NCI-H524 (cell line): ENCODE measurements at regions not wholly inside any gene's neighbourhood (a gene's known extent, or its start where the extent isn't known, plus 50 kb on each side); places are given as distances from the start of the nearest gene placed in this dataset.

Experiments
- DNase-seq, 2 experiments: peaks; one replicate each; lab custom pipeline; 2025; lab: John Stamatoyannopoulos, UW

- no peak for DNase-seq
These were observed 343.9 kb upstream of the ALCAM start for GRCh38 chr3:105022813-105023212.

- peak; percentile 59 to 71 for DNase-seq
These were observed 336.5 kb upstream of the ALCAM start for GRCh38 chr3:105030211-105030610.

- DNase-seq = no peak
These were observed 334.2 kb upstream of the ALCAM start for GRCh38 chr3:105032541-105032940.

GRCh38 chr3:105033081-105033480 is 333.6 kb upstream of the ALCAM start:
- no peak for DNase-seq

DNA sequence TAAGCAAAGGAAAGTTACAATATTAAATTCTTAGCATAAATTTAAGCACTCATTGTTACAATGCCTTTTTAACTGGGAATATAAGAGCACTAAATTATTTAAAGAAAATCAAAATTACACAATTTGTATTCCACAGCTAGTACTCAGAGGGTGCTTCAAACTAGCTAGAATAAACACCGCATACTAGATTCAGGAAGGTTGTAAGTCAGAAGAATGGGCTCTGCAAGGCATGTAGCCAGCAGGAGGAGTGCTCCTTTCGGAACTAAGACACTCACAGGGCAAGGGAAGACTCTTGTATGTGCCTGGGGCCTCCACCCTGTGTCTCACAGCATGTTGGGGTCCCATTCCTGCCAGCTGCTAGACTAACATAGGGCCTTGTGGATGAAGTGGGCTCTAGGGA is 327.7 kb upstream of the ALCAM start:
- no peak for DNase-seq

DNA sequence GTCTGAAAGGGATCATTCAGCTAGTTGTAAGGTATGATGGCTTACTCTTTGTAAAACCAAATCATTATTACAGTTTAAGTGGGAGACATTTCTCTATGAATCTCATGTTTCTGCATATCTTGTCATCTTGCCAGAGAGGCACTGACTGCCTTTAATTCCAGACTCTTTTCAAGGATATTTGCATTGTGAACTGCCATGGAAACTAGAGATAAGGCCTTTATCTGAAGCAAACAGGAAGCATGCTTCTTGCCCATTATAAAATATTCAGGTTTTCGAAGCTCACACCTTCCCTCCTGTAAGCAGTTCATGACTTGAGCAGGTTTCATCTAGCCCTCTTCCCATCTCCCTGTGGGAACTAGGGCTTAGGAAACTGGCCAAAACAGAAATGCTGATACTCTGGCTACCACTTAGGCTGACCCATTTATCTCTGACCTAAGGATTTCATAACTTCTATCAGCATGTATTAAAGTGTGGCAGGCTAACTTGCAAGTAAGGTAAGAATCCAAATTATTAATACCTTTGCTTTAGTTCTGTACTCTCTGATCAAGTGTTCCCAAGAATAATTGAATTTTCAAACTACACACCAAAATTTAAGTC is 326.6 kb upstream of the ALCAM start:
- DNase-seq = no peak

GRCh38 chr3:105042586-105042985 is 324.1 kb upstream of the ALCAM start:
- no peak for DNase-seq

DNA sequence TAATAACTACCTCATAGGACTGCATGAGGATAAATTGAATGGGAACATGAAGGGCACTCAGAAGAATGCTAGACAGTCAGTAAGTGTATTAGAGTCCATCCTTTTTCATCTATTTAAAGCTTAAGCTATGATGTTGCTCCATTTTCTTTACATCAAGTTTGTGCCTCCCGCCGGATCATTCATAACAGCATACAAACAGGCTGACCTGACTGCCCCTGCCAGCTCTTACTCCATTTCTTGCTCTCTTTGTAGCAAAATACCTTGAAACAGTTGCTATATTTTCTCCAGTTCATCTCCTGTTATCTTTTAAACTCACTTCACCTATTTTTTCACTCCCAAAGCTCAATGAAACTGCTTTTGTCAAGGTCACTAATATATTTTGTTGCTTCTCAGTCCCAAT is 315.6 kb upstream of the ALCAM start:
- DNase-seq = no peak

DNA sequence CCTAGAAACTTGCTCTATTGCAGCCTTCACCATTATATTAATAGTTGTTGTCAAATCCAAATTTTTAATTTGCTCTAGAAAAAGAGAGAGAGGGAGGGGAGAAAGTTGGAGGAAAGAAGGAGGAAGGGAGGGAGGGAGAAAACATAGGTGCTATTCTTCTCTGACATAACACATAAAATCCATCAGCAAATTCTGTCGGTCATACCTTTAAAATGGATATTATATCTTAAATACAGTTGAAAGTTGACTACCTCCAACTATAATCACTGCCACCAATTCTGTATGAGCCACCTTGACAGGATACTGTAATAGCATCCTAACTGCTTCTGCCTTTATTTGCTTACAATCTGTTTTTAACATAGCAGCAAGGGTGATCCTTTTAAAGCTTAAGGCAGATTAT is 314.7 kb upstream of the ALCAM start:
- DNase-seq = no peak

DNA sequence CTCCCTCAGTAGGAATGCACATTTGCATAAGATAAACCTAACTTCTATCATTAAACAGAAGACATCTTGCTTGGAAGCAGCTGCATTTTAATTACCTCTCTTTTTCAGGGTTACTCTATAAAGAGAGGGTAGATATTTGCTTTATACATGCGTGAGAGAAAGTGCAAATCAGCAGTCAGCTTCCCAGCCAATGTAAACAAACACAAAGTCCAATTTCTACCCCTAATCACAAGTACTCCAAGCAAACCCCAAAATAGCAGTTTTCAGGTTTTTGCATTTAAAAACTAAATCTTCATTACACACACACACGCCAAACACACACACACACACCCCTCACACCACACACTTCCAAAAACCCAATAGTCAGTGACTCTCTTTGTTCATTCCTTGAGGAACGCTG is 303.9 kb upstream of the ALCAM start:
- DNase-seq = no peak

GRCh38 chr3:105065895-105066839 is 300.5 kb upstream of the ALCAM start:
- peak in 1 of 2 experiments; percentile 13 for DNase-seq

GRCh38 chr3:105067361-105067760 is 299.3 kb upstream of the ALCAM start:
- no peak for DNase-seq

DNA sequence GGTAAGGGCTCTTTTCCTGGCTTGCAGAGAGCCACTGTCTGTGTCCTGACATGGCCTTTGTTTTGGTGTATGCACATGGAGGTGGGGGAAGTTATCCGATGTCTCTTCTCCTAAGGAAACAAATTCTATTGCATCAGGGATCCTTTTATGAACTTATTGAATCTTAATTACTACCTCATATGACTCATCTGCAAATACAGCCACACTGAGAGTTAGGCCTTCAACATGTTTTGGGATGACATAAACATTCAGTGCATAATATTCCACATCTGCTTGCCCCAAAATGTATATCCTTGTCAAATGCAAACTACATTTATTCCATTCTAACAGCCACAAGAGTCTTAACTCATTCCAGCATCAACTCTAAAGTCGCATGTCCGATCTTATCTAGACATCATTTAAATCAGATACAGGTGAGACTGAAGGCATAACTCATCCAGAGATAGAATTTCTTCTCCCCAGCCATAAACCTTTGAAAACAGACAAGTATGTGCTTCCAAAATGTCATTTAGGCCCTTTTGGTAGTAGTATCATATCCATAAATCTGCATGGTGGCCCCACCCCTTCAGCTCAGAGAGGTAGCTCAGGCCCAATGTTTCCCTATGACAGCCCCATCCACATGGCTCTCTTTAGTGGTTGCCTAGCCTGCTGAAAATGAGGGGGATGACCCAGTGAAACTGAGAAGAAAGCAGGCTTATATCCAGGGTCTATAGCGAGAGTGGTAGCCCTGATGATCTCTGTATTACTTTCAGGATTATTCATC is 289.5 kb upstream of the ALCAM start:
- DNase-seq = no peak

- no peak for DNase-seq
These were observed 282.8 kb upstream of the ALCAM start for GRCh38 chr3:105083945-105084344.

DNA sequence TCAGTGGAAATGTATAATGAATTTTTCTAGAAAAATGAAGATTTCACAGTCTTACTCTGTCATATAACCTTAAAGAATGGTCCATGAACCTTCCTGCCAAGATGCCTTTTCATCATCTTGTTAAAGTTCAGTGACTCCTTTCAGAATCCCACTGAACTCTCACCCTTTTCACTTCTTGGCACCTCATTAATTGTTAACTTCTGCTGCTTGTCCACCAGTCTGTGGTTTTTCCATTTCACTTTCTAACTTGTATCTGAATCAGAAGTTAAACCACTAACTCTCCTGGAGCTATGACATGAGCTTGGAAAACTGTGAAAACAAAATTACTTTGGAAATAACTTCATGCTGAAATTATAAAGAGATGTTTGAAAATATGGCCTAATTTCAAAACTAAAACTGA is 281.2 kb upstream of the ALCAM start:
- DNase-seq = no peak

- DNase-seq = peak; percentile 97 to 99
These were observed 273.1 kb upstream of the ALCAM start for GRCh38 chr3:105093371-105094252.

DNA sequence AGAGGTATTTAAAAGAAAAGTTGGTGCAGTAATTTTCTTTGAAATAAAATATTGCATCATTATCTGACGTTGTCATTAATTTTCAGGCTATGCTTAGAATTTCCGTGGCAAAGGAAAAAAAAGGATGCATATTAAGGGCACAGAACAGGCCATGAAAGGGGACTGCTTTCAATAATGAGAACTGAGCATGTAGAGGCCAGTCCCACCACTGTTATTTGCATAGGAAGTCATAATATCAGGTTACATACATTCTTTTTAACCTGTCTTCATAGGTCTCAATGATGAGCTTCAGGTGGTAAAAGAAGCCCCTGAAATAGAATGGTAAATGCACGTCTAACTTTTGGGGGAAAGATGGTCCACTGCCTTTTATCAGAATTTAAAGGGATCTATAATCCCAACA is 272.1 kb upstream of the ALCAM start:
- no peak for DNase-seq

- peak in 1 of 2 experiments; percentile 15 for DNase-seq
These were observed 270.6 kb upstream of the ALCAM start for GRCh38 chr3:105096071-105096470.

DNA sequence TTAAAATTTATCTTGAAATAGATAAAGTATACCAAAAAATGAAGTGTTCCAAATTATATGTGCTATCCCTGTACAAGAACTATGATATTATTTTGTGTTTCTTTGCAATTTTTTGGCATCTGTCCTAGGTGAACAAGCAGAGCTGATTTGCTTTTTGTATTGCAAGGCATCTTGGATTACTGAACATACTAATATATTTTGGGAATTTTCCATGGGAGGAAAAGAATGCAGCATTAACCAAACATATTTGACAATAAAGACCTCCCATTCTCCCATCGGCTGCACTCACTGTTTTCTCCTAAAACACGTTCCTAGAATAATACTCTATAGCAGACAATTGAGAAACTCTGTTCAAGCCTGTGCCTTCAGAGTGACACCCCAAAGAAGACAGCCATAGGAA is 265.1 kb upstream of the ALCAM start:
- no peak for DNase-seq

DNA sequence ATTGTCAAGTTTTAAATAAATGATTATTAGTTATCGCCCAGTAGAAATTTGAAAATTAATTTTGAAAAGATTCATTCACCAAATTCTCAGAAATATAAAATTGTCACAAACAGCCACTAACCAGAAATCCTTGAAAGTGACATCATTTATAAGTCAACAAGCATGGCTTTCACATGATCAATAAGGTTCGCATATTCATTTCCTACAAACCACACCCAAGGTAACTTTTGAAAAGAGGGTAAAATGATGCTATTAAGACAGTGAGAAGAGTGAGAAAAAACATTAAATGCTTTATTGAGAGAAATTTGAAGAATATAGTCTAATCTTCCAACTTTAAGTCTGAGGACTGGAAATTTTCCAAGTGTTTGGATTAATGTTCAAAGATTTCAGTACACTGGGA is 263.6 kb upstream of the ALCAM start:
- DNase-seq = no peak

DNA sequence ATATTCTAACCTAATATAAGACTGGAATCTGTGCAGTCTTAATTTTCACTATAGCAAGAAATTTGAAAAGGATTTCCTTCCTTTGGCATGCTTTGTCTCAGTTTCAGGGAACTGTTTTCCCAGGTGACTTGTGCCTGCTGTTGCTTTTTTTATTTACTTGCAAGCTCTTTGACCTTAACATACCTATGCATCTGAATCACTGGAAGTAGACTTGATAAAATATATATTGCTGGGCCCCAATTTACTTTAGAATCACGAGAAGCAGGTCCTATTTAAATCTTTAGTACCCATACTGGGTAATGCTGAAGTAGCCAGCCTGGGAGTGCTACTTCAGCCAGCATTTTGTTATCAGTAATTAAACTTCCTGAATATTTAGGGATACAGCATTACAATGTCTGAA is 257.9 kb upstream of the ALCAM start:
- DNase-seq = no peak

DNA sequence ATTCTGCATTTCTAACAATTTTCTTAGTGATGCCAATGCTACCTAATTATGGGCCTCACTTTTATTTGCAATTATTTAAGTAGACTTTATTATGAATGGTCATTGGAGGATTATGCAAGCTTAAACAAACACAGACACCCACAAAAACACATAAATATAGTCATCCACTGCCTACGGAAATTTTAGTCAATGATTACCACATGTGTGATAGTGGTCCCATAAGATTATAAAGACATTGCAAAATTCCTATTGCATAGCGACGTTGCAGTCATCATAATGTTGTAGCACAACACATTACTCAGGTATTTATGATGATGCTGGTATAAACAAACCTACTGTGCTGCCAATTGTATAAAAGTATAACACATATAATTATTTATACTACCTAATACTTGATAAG is 247.8 kb upstream of the ALCAM start:
- DNase-seq = no peak
